GM23248 (cell line): ENCODE measurements at regions not wholly inside any gene's neighbourhood (a gene's known extent, or its start where the extent isn't known, plus 50 kb on each side); places are given as distances from the start of the nearest gene placed in this dataset.

Source experiments
- EZH2 ChIP-seq: fragments of 200-600 bp; sonication (generic); IDR thresholded peaks from 2 replicates; pipeline ENCODE4 v1.6.1; 2018; ENCODE audit warnings: antibody characterized with exemption, mild to moderate bottlenecking; ENCODE audit not compliant: insufficient read depth, poor library complexity, severe bottlenecking
- EZH2phosphoT487 ChIP-seq: fragments of 200-600 bp; sonication (generic); IDR thresholded peaks from 2 replicates; pipeline ENCODE4 v1.6.1; 2018; ENCODE audit warnings: antibody characterized with exemption, moderate library complexity, mild to moderate bottlenecking, low read depth; ENCODE audit not compliant: insufficient read depth

DNA sequence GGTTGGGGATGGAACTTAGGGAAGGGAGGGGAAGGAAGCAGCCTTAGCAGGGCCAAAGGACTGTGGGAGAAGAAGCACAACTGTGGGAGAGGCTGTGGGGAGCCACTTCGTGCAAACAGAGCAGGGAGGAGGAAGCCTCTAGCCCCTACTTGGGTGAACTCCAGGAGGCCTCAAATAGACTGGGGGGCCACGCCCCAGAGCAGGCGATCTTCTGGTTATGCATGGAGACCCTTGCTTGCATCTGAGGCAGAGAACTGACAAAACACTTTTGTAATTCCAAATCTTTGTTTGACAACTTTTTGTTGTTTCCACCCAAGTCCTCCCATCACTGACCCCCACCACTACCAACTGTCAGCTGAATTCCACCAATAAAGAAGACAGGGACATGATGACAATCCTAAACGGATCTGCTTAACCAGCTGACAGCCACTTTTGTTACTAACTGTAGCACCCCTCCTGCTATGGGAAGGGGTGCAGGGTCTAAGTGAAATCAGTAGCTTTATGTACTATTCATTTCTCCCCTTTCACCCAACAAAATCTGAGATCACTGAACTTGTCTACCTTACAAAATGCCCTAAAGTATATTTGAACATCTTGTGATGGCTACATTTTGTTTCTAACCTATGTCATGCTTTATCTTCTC lies 80.5 kb upstream of the CPO start:
- TF ChIP-seq EZH2 (no peak), EZH2phosphoT487 (no peak)
